ENCODE measurements at regions not wholly inside any gene's neighbourhood (a gene's known extent, or its start where the extent isn't known, plus 50 kb on each side); places are given as distances from the start of the nearest gene placed in this dataset.

DNA sequence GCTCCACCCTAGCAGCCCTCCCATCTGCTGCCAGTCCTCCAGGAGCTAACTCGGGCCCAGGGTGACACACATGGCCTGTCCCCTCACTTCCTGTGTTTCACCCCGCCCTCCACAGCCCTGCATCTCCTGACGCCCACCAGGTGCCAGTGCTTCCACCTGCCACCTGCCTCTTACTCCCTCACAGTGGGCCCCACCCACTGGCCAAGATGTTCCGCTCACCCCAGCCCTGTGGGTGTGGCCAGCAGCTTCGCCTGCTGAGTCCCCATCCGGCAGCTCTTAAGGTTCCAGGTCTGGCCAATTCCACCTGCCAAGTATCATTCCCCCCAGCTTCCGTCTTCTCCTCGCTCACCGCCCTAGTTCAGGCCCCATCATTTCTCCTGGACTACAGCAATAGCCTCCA, 184.1 kb downstream of the MBOAT1 start:
- TF ChIP-seq POLR2A (IDR thresholded peaks at IDR 0.05) (no peak), EP300 (IDR thresholded peaks at IDR 0.05) (no peak)
- TF ChIP-seq, protein P1, sequence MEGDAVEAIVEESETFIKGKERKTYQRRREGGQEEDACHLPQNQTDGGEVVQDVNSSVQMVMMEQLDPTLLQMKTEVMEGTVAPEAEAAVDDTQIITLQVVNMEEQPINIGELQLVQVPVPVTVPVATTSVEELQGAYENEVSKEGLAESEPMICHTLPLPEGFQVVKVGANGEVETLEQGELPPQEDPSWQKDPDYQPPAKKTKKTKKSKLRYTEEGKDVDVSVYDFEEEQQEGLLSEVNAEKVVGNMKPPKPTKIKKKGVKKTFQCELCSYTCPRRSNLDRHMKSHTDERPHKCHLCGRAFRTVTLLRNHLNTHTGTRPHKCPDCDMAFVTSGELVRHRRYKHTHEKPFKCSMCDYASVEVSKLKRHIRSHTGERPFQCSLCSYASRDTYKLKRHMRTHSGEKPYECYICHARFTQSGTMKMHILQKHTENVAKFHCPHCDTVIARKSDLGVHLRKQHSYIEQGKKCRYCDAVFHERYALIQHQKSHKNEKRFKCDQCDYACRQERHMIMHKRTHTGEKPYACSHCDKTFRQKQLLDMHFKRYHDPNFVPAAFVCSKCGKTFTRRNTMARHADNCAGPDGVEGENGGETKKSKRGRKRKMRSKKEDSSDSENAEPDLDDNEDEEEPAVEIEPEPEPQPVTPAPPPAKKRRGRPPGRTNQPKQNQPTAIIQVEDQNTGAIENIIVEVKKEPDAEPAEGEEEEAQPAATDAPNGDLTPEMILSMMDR (IDR thresholded peaks at IDR 0.05): no peak

Data from tibial nerve (tissue), 4 donors.